ENCODE measurements at regions not wholly inside any gene's neighbourhood (a gene's known extent, or its start where the extent isn't known, plus 50 kb on each side); places are given as distances from the start of the nearest gene placed in this dataset.

DNA sequence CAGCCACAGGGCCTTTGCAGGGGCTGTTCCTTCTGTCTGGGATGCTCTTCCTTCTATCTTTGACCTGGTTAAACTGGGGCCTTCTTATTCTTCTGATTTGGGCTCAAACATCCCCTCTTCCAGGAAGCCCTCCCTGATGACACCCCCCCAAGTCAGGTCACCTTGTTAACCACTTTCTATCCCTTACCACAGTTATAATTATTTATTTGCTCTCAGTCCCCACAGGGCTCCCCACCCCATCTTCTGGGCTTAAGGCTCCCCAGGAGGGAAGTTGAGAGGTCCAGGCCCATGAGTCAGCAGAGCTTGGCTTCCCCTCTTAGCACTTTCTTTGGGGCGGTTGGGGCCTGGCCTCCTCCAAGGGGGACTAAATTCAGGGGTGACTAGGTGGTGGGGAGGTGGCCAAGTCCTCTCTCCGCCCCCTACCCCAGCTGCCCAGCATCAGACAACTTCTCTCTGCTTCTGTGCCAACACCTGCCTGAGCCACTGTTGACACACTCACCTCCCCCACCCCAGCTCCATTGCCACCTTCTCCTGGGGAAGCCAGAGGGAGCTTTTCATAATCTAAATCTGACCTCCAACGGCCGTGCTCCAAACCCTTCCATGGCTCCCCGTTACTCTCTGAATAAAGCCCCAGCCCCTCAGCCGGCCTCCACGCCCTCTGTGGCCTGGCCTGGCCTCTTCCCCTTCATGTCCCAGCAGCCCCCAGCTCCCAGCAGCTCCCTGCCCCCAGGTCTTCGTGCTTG is 70.0 kb downstream of the CEBPB start:
- H3K27me3 ChIP-seq (ENCODE audit: control insufficient read depth, extremely low read depth, insufficient read depth, low read length): no peaks in the 10 kb centered on the region
- H3K36me3 ChIP-seq (ENCODE audit: control insufficient read depth in 2 of 2, extremely low read depth in 1 of 2, insufficient read depth in 2 of 2, low read length in 2 of 2): no peaks in the 10 kb centered on the region
- no peak for TF ChIP-seq EZH2 (IDR thresholded peaks at IDR 0.05; ENCODE audit: low read length)
- no peak for TF ChIP-seq CTCF (optimal IDR thresholded peaks at IDR 0.05 in 1 of 3, IDR thresholded peaks at IDR 0.05 in 1 of 3, conservative IDR thresholded peaks at IDR 0.05 in 1 of 3; ENCODE audit: extremely low read depth in 1 of 3, insufficient read depth in 2 of 3, low read length in 3 of 3)
- H3K9ac ChIP-seq (ENCODE audit: control insufficient read depth, extremely low read depth, insufficient read depth, low read length): no peak overlapping the region
- H3K9me3 ChIP-seq (ENCODE audit: control insufficient read depth, low read depth, low read length): no peaks in the 10 kb centered on the region
- no peak for FAIRE-seq
- no peak overlapping the region for H3K4me3 ChIP-seq (ENCODE audit: control insufficient read depth in 2 of 3, extremely low read depth in 1 of 3, insufficient read depth in 2 of 3, low read depth in 1 of 3, low read length in 3 of 3)
- no peaks in the 10 kb centered on the region for H3K4me1 ChIP-seq (ENCODE audit: control insufficient read depth, extremely low read depth, insufficient read depth, low read length)
- no peak overlapping the region for H3K27ac ChIP-seq (ENCODE audit: control insufficient read depth, insufficient read depth, low read length)
- dilution Hi-C loops (cut with MboI; ENCODE audit: extremely low pct_ligation_motif_present, low sequenced_read_pairs): no loop called here
- no peak for DNase-seq (ENCODE audit: low read depth, low spot score)
- H4K20me1 ChIP-seq (ENCODE audit: control insufficient read depth, extremely low read depth, insufficient read depth, low read length): no peaks in the 10 kb centered on the region
- H2AFZ ChIP-seq (ENCODE audit: control insufficient read depth, low read length): no peak overlapping the region
- H3K4me2 ChIP-seq (ENCODE audit: control insufficient read depth, extremely low read depth, insufficient read depth, low read depth, low read length): no peak overlapping the region
- no peaks in the 10 kb centered on the region for H3K9me1 ChIP-seq (ENCODE audit: control insufficient read depth, extremely low read depth, insufficient read depth, low read length)
- no peaks in the 10 kb centered on the region for H3K79me2 ChIP-seq (ENCODE audit: control insufficient read depth, insufficient read depth, low read length)

GRCh38 chr20:50261471-50262212 is 71.0 kb downstream of the CEBPB start:
- no peak overlapping the region for H3K27ac ChIP-seq (ENCODE audit: control insufficient read depth, insufficient read depth, low read length)
- H3K36me3 ChIP-seq (ENCODE audit: control insufficient read depth in 2 of 2, extremely low read depth in 1 of 2, insufficient read depth in 2 of 2, low read length in 2 of 2): no peaks in the 10 kb centered on the region
- H2AFZ ChIP-seq (ENCODE audit: control insufficient read depth, low read length): no peak overlapping the region
- H3K4me3 ChIP-seq (ENCODE audit: control insufficient read depth in 2 of 3, extremely low read depth in 1 of 3, insufficient read depth in 2 of 3, low read depth in 1 of 3, low read length in 3 of 3): no peak overlapping the region
- no peaks in the 10 kb centered on the region for H3K79me2 ChIP-seq (ENCODE audit: control insufficient read depth, insufficient read depth, low read length)
- H3K4me2 ChIP-seq (ENCODE audit: control insufficient read depth, extremely low read depth, insufficient read depth, low read depth, low read length): no peak overlapping the region
- FAIRE-seq (no peak), DNase-seq (ENCODE audit: low read depth, low spot score) (no peak)
- H3K4me1 ChIP-seq (ENCODE audit: control insufficient read depth, extremely low read depth, insufficient read depth, low read length): no peaks in the 10 kb centered on the region
- no peaks in the 10 kb centered on the region for H3K9me3 ChIP-seq (ENCODE audit: control insufficient read depth, low read depth, low read length)
- no peaks in the 10 kb centered on the region for H3K9me1 ChIP-seq (ENCODE audit: control insufficient read depth, extremely low read depth, insufficient read depth, low read length)
- H3K9ac ChIP-seq (ENCODE audit: control insufficient read depth, extremely low read depth, insufficient read depth, low read length): no peak overlapping the region
- no peak for TF ChIP-seq EZH2 (IDR thresholded peaks at IDR 0.05; ENCODE audit: low read length)
- TF ChIP-seq CTCF (optimal IDR thresholded peaks at IDR 0.05 in 1 of 3, IDR thresholded peaks at IDR 0.05 in 1 of 3, conservative IDR thresholded peaks at IDR 0.05 in 1 of 3; ENCODE audit: extremely low read depth in 1 of 3, insufficient read depth in 2 of 3, low read length in 3 of 3): no peak
- H4K20me1 ChIP-seq (ENCODE audit: control insufficient read depth, extremely low read depth, insufficient read depth, low read length): no peaks in the 10 kb centered on the region
- dilution Hi-C loops (cut with MboI; ENCODE audit: extremely low pct_ligation_motif_present, low sequenced_read_pairs): no loop called here
- H3K27me3 ChIP-seq (ENCODE audit: control insufficient read depth, extremely low read depth, insufficient read depth, low read length): no peaks in the 10 kb centered on the region

All from keratinocyte (primary cell).